Adrenal gland (tissue), 5 donors: ENCODE measurements at regions not wholly inside any gene's neighbourhood (a gene's known extent, or its start where the extent isn't known, plus 50 kb on each side); places are given as distances from the start of the nearest gene placed in this dataset.
"Not testable (repeated sequence)": the region's sequence is repeated elsewhere in the genome, so short reads cannot be mapped to it uniquely, and the experiment has no call there.

ENCODE experiments used
- CTCF ChIP-seq, 6 experiments: fragments of 450-650 bp in 4 of 6; fragments of 200-600 bp in 2 of 6; sonication (generic) in 1 of 6; IDR thresholded peaks; 1 replicate in 5 of 6; 2 replicates in 1 of 6; pipeline versions ENCODE4 v1.5.1 to v1.8.0; 2016 to 2021; ENCODE audit warnings: antibody characterized with exemption in 6 of 6, mild to moderate bottlenecking in 2 of 6, moderate library complexity in 1 of 6
- POLR2A ChIP-seq, 2 donors: fragments of 450-650 bp; IDR thresholded peaks; one replicate each; pipeline ENCODE4 v1.6.1; 2017; ENCODE audit warnings: antibody characterized with exemption in 2 of 2, mild to moderate bottlenecking in 2 of 2, moderate library complexity in 1 of 2
- donor health status: DM: no; HTN: no; CAD: no.

- not testable (repeated sequence) for TF ChIP-seq CTCF, POLR2A (IDR thresholded peaks at IDR 0.05)
These were observed 175.5 kb downstream of the BCL2L11 start for GRCh38 chr2:111296122-111296804.
